HL-60 (cell line): ENCODE measurements at regions not wholly inside any gene's neighbourhood (a gene's known extent, or its start where the extent isn't known, plus 50 kb on each side); places are given as distances from the start of the nearest gene placed in this dataset.

ENCODE experiments used
- DNase-seq, 2 experiments: peaks; one replicate each; pipeline ENCODE4 v3.0.0-alpha.2; 2010 to 2020; ENCODE audit warnings: low read depth in 1 of 2, low spot score in 1 of 2
- H3K27ac ChIP-seq: fragments of 250-450 bp; sonication (Bioruptor Pico); replicated peaks from 2 replicates; pipeline ENCODE4 v1.5.1; 2020; ENCODE audit warnings: mild to moderate bottlenecking, moderate library complexity
- H3K27me3 ChIP-seq: fragments of 250-450 bp; sonication (Bioruptor Pico); 2 replicates; pipeline ENCODE4 v1.5.1; 2021; ENCODE audit warnings: mild to moderate bottlenecking, moderate library complexity; ENCODE audit not compliant: insufficient read depth, poor library complexity, severe bottlenecking
- H3K4me3 ChIP-seq: replicated peaks from 2 replicates; pipeline ENCODE4 v1.5.1; 2011; ENCODE audit warnings: mild to moderate bottlenecking, control low read depth, low read length; ENCODE audit not compliant: insufficient read depth
- GABPA ChIP-seq: IDR thresholded peaks from 2 replicates; pipeline ENCODE4 v1.6.1; 2012; ENCODE audit warnings: low read depth
- POLR2AphosphoS5 ChIP-seq: IDR thresholded peaks from 2 replicates; pipeline ENCODE4 v1.6.1; 2012; ENCODE audit warnings: low read depth
- SPI1 ChIP-seq: IDR thresholded peaks from 2 replicates; pipeline ENCODE4 v1.6.1; 2012; ENCODE audit warnings: low read depth, mild to moderate bottlenecking, borderline replicate concordance
- TF ChIP-seq, protein P1 (sequence below): IDR thresholded peaks from 2 replicates; pipeline ENCODE4 v1.6.1; 2012; ENCODE audit warnings: low read depth; ENCODE audit not compliant: insufficient replicate concordance
- TF ChIP-seq, protein P2 (sequence below): IDR thresholded peaks from one replicate; pipeline ENCODE4 v1.5.1; 2011; ENCODE audit warnings: low read length, control low read depth, inconsistent platforms; ENCODE audit not compliant: insufficient read depth

GRCh38 chr3:163983940-163984339, 1094.4 kb downstream of the SI start:
- no peak overlapping the region for H3K27ac ChIP-seq
- DNase-seq = no peak
- TF ChIP-seq POLR2AphosphoS5 (no peak), SPI1 (no peak), GABPA (no peak)
- TF ChIP-seq, protein P1, sequence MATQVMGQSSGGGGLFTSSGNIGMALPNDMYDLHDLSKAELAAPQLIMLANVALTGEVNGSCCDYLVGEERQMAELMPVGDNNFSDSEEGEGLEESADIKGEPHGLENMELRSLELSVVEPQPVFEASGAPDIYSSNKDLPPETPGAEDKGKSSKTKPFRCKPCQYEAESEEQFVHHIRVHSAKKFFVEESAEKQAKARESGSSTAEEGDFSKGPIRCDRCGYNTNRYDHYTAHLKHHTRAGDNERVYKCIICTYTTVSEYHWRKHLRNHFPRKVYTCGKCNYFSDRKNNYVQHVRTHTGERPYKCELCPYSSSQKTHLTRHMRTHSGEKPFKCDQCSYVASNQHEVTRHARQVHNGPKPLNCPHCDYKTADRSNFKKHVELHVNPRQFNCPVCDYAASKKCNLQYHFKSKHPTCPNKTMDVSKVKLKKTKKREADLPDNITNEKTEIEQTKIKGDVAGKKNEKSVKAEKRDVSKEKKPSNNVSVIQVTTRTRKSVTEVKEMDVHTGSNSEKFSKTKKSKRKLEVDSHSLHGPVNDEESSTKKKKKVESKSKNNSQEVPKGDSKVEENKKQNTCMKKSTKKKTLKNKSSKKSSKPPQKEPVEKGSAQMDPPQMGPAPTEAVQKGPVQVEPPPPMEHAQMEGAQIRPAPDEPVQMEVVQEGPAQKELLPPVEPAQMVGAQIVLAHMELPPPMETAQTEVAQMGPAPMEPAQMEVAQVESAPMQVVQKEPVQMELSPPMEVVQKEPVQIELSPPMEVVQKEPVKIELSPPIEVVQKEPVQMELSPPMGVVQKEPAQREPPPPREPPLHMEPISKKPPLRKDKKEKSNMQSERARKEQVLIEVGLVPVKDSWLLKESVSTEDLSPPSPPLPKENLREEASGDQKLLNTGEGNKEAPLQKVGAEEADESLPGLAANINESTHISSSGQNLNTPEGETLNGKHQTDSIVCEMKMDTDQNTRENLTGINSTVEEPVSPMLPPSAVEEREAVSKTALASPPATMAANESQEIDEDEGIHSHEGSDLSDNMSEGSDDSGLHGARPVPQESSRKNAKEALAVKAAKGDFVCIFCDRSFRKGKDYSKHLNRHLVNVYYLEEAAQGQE = no peak
- TF ChIP-seq, protein P2, sequence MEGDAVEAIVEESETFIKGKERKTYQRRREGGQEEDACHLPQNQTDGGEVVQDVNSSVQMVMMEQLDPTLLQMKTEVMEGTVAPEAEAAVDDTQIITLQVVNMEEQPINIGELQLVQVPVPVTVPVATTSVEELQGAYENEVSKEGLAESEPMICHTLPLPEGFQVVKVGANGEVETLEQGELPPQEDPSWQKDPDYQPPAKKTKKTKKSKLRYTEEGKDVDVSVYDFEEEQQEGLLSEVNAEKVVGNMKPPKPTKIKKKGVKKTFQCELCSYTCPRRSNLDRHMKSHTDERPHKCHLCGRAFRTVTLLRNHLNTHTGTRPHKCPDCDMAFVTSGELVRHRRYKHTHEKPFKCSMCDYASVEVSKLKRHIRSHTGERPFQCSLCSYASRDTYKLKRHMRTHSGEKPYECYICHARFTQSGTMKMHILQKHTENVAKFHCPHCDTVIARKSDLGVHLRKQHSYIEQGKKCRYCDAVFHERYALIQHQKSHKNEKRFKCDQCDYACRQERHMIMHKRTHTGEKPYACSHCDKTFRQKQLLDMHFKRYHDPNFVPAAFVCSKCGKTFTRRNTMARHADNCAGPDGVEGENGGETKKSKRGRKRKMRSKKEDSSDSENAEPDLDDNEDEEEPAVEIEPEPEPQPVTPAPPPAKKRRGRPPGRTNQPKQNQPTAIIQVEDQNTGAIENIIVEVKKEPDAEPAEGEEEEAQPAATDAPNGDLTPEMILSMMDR = no peak
- H3K4me3 ChIP-seq = no peak overlapping the region
- H3K27me3 ChIP-seq = no peaks in the 10 kb centered on the region

DNA sequence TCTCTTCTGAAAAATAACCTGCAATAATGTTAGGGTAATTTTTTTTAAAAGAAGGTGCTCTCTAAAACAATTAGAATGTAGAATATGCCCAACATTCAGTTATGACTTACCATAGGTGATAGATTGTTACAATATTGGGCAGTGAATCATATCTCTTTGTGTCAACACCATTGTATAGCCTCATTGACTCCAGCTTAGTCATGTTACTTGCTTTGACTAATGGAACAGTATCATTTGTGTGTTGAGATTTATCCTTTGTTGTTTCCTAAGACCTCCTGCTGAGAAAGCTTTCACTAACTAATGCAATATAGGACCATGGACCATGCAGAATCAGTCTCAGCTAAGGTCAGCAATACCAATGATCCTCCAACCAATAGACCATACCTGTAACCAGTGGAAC, 1106.4 kb downstream of the SI start:
- no peak overlapping the region for H3K4me3 ChIP-seq
- no peak overlapping the region for H3K27ac ChIP-seq
- no peak for DNase-seq
- no peaks in the 10 kb centered on the region for H3K27me3 ChIP-seq
- TF ChIP-seq GABPA (no peak), SPI1 (no peak), POLR2AphosphoS5 (no peak)
- TF ChIP-seq, protein P2 = no peak
- TF ChIP-seq, protein P1 = no peak

GRCh38 chr3:163957072-163957471, 1121.2 kb downstream of the SI start:
- TF ChIP-seq POLR2AphosphoS5 (no peak), SPI1 (no peak), GABPA (no peak)
- H3K27ac ChIP-seq = no peak overlapping the region

GRCh38 chr3:163953526-163953925, 1124.8 kb downstream of the SI start:
- Histone ChIP-seq H3K27me3 (no peaks in the 10 kb centered on the region), H3K4me3 (no peak overlapping the region), H3K27ac (no peak overlapping the region)
- TF ChIP-seq, protein P2 = no peak
- no peak for TF ChIP-seq POLR2AphosphoS5
- TF ChIP-seq, protein P1 = no peak
- TF ChIP-seq SPI1 = no peak
- TF ChIP-seq GABPA = no peak
- DNase-seq = no peak

More at GRCh38 chr3:163957072-163957471, 1121.2 kb downstream of the SI start:
- no peaks in the 10 kb centered on the region for H3K27me3 ChIP-seq
- H3K4me3 ChIP-seq = no peak overlapping the region
- DNase-seq = no peak
